CD4-positive, alpha-beta T cell treated with Interleukin-6 at 100 ng/mL for 8 hours (primary cell): ENCODE measurements at regions not wholly inside any gene's neighbourhood (a gene's known extent, or its start where the extent isn't known, plus 50 kb on each side); places are given as distances from the start of the nearest gene placed in this dataset.
"Not testable (repeated sequence)": the region's sequence is repeated elsewhere in the genome, so short reads cannot be mapped to it uniquely, and the experiment has no call there.

Source experiments
- DNase-seq: peaks from one replicate; pipeline ENCODE4 v3.0.0-alpha.2; 2020; ENCODE audit warnings: mixed read lengths, low spot score

DNA sequence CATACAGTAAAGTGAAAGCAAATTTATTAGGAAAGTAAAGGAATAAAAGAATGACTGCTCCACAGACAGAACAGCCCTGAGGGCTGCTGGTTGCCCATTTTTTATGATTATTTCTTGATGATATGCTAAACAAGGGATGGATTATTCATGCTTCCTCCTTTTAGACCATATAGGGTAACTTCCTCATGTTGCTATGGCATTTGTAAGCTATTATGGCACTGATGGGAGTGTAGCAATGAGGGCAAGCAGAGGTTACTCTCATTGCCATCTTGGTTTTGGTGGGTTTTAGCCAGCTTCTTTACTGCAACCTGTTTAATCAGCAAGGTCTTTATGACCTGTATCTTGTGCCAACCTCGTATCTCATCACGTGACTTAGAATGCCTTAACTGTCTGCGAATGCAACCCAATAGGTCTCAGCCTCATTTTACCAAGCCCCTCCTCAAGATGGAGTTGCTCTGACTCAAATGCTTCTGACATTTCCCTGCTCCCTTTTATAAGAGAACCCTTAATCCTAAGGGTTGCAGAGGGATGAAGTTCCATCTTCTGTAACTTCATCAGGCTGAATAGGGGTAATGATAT, 280.1 kb upstream of the RGS17 start:
- no peak for DNase-seq

DNA sequence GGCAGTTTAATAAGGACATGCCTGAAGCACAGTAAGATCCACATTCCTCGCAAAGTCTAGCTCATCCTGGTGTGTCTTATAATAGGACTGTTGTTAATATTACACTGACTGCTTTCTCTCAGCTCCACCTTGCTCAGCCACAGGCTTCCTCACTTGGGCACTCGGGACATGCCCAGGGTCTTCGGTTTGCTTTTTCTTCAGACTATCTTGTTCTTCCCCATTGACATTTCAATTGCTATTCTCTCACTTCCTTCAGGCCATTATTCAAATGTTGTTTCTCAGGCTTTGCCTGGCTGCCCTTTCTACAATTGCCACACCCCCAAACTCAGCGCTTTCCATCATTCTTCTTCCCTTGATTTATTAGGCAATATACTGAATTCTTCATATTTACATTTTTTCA, 274.8 kb upstream of the RGS17 start:
- no peak for DNase-seq

DNA sequence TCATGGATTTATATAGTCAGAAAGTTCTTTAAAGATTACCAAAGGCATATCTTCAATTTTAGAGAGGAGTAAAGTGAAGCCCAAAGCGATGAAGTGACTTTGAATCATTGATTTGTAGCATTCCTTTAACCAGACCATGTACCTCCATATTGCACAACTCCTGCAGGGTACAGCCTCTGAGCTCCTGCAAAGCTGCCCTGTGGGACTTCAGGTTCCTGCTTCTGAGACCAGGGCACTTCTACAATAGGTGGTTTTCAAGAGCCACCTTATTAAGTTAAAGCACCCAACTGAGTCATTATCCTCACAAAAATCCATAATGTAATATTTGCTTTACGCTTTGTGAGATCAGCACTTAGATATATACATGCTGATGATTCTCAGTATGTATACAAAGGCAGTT, 270.7 kb upstream of the RGS17 start:
- DNase-seq = no peak

DNA sequence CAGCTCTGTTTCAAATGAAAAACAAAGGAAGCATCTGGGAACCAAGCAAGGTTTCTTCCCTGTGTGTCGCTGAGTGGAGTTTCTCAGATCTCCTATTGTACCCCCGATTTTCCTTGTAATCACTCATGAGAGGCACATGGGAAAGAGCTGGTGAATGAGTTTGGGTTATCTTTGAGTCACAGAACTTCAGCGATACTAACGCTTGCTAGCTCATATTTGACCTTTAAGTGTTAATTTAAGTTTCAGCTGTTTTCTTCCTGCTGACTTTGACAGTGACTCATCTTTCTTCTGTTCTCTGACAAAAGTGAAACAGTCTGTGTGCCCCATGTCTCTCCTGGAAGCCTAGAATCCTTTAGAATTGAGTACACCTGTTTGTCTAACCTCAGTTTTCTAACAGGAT, 261.1 kb upstream of the RGS17 start:
- DNase-seq = no peak

DNA sequence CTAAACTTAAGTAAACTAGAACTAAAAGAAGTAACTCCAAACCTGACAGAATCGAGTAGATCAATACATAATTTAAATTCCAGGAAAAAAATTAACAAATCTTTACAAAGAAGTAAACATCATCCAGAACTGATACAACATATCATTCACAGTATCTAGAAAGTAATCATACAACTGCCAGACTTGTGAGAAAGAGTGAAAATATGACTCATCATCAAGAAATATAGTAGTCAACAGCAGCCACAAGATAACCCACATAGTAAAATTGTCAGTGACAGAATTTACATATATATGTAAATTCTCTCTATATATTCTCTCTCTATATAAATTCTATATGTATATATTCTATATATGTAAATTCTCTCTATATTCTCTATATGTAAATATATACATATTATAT, 242.8 kb upstream of the RGS17 start:
- no peak for DNase-seq

DNA sequence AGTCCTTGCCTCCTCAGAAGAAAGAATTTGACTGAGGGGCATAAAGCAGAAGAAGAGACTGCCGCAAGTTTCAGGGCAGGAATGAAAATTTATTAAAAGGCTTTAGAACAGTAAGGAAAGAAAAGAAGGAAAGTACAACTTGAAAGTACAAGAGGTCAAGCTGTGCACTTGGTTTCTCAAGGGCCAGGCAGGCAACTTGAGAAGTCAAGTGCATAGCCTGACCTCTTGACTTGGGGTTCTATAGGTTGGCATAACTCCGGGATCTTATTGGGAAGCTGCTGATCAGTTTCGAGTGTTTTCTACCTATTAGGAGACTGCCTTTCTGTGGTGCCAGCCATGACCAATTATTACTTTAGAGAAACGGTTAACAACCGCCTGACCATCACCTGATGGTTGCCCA, 237.0 kb upstream of the RGS17 start:
- no peak for DNase-seq

DNA sequence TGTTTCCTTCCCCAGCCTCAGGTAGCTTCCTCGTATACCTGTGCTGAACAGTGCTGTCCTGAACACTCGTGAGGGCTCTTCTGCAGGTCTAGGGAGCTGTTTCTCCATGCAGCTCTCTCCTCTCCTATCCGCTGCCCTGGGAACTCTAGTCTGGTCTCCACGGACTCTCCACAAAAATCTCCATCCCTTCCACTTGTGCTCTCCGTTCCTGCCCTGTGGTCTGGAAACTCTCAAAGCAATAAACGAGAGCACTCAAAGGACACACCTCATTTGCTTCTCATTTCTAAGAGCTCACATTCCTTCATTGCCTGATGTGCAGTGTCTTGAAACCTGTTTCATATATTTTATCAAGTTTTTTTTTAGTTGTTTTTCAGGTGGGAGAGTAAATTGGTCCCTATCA, 235.9 kb upstream of the RGS17 start:
- DNase-seq = no peak

DNA sequence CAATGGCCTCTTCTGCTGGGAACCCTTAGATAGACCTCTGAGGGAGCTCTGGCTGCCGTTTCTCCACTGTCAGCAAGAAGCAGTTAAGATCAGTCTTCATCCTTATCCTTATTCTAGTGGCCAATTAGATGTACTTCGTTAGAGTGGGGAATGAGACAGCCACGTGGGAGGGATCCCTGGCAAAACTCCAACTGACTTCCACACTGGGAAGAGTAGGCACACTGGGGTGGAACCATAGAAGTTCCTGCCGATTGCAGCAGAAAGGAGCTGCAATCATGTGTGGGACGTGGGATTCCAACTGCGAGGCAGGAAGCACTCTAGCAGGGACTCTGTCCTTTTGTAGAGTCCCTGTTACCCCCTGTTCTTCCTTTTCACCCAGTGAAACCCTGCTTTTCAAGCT, 226.3 kb upstream of the RGS17 start:
- no peak for DNase-seq

DNA sequence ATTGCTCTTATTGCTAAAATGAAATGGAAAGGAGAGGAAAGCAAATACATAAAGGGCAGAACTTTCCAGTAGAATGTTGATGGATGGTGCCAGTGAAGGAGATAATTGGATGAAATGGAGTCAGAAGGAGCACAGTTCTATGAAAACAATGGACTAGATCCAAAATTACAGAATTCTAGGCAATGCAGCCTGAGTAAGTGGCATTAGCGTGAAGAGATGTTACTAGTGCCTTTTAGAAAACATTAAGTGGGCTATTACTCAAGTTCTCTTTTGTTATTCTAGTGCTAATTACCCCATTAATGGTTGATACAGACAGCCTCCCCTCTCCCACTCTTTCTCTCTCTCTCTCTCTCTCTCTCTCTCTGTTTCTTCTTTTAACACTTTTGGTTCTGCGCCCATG, 209.5 kb upstream of the RGS17 start:
- DNase-seq = no peak

DNA sequence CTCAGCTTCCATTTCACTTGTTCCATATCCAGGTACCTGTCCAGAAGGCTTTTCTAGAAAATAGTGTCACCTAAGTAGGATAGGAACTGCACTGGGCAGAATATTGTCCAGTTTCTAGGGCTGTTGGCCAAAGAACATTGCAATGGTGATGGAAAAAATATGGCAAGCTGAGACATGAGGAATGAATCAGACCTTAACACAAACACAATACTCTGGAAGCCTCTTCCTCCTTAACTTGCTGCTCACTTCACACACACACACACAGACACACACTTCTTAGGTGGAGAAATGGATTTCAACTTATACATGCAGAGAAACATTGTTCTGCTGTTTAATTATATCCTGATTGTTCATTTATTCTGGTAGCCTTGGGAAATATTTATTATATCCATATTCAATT, 203.0 kb upstream of the RGS17 start:
- DNase-seq = no peak

DNA sequence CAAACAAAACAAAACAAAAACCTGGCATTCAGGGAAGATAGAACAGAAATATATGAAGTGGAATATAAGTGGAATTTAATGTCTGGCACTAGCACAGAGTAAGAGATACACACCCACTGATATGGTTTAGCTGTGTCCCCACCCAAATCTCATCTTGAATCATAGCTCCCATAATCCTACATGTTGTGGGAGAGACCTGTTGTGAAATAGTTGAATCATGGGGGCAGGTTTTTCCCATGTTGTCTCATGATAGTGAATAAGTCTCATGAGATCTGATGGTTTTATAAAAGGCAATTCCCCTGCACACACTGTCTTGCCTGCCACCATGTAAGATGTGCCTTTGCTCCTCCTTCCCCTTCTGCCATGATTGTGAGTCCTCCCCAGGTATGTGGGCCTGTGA, 200.1 kb upstream of the RGS17 start:
- not testable (repeated sequence) for DNase-seq

DNA sequence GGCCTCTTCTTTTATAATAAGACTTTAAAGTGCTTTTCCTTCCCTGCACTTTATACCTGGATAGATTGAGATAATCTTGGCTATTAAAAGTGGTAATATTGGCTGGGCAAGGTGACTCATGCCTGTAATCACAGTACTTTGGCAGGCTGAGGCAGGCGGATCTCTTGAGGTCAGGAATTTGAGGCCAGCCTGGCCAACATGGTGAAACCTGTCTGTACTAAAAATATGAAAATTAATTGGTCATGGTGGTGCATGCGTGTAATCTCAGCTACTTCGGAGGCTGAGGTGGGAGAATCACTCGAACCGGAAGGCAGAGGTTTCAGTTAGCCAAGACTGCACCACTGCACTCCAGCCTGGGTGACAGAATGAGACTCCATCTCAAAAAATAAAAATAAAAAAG, 197.1 kb upstream of the RGS17 start:
- no peak for DNase-seq

DNA sequence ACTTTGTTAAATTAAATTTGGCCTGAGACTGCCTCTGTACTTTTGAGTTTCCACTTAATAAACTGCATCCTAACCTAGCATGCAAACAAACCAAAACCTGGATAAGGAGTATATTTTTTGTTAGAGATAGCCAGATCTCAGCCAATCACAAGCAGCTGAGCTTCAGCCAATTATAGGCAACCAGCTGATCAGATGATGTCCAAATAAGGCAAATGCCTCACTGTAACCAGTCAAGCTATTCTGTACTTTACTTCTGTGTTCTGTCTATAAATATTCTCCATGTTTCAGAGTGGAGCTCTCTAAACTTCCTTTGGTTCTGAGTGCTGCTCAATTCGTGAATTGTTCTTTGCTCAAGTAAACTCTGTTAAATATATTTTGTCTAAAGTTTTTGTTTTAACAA, 194.6 kb upstream of the RGS17 start:
- DNase-seq = no peak

DNA sequence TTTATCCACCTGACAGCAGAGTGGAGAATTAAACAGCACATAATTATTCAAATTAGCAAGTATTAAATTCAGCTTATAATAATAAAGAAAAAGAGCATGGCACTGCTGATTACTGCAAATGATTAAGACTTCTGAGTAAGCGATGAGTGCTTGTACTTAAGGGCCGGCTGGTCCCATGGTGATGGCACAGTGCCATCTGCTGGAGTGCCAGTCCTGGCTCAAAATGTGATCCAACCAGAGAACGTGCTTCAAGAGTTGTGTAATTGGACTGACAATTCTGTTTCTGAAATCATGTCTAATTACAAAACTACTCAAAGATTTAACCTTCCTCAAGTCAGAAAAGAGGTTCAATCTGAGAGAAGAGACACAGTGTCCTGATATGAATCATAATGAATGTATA, 181.6 kb upstream of the RGS17 start:
- no peak for DNase-seq

DNA sequence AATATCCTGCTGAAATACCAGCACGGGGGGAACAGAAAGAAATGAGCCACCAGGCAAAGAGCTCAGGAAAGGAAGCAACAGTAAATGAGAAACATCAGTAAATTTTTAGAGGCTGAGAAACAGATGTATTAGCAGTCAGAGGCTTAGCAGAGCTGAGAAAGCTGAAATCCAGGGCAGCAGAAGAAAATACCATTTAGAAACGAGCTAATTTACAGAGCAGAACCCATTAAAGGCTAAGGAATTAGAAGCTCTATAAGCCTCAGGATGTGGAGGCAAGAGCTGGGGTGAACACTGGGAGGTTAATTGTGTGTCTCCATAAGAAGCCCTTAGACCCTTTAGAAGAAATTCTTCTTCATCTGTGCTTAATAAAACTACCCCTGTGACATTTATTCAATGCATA, 178.6 kb upstream of the RGS17 start:
- DNase-seq = no peak

DNA sequence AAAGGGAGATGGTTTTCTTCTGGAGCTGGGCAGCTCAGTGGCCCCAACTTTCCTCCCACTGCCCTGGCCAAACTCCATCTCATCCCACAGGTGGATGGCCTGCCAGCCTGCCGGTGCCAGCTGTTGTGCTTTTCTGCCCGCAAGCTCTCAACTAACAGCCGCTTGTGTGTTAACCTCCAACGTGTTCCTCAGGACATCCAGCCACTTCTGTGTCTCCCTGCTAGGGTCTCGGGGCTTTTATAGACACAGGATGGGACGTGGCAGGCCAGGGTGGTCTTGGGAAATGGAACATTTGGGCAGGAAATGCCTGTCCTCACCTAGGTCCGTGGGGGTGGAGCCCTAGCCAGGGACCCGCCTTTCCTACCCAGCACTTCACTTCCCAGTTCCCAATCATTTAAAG, 171.1 kb upstream of the RGS17 start:
- no peak for DNase-seq

DNA sequence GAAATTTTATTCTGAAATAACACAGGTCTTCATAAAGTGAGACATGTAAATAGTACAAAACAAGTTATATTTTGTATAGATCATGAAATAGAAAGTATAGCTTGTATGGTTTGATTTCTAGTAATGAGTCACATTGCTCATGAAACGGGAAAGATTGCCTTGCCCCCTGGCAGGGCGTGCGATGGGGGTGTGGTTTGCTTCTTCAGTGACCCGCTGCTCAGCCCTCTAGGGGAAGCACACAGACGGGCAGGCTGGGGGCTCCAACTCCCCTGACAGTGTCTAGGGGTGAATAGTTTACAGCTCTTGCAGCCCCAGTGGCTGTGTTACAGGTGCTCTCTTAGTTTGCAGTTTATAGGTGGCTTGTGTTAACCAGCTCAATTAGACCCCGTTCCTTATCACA, 170.5 kb upstream of the RGS17 start:
- DNase-seq = no peak

DNA sequence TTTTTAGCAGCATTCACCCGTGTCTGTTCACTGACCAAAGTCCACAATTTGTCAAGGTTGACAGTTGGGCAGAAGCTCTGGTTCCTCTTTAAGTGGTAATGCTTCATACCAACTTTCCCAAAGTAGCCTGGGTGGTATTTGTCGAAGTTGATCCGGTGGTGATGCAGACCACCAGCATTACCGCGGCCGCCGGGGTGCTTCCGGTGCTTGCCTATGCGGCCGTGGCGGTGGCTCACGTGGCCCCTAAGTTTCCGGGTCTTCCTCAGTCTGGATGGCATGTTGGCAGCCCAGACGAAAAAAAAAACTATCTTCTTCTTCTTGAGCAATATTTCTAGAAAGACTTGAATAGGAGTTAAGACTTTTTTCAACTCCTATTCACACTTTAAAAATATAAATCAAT, 151.4 kb upstream of the RGS17 start:
- DNase-seq = not testable (repeated sequence)

DNA sequence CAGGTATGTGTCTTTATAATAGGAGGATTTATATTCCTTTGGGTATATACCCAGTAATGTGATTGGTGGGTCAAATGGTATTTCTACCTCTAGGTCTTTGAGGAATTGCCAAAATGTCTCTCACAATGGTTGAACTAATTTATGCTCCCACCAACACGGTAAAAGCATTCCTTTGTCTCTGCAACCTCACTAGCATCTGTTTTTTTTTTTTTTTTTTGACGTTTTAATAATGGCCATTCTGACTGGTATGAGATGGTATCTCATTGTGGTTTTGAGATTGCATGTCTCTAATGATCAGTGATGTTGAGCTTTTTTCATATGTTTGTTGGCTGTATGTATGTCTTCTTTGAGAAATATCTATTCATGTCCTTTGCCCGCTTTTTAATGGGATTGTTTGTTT, 144.9 kb upstream of the RGS17 start:
- DNase-seq = no peak

DNA sequence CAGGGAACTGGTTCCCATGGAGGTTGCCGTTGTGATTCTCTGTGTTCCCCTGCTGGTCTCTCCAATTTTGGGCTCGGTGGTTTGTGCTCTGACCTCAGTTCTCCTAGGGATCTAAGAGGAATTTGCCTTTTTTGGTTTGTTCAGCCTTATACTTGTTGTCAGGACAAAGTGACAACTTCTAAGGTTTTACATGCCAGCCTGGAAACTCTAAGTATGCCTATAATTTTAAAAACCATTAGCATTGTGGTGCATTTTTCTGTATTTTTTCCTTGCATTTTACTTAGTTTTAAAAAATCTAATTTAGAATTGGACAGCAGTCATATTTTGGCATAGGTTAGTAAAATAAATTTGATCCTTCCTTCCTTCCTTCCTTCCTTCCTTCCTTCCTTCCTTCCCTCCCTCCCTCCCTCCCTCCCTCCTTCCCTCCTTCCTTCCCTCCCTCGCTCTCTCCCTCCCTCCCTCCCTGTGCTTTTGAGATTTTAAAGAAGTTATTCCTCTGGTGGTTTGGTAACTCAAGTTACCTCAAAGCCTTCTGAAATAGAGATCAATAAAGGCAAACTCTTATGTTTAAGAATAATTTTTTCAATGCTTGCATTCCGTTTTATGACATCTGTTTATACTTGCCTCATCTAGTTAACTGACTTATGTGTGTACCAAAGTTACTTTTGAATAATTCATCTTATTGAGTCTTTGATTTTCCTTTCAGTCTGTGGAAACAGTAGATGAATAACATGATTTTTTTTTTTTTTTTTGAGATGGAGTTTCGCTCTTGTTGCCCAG, 141.3 kb upstream of the RGS17 start:
- DNase-seq = no peak

DNA sequence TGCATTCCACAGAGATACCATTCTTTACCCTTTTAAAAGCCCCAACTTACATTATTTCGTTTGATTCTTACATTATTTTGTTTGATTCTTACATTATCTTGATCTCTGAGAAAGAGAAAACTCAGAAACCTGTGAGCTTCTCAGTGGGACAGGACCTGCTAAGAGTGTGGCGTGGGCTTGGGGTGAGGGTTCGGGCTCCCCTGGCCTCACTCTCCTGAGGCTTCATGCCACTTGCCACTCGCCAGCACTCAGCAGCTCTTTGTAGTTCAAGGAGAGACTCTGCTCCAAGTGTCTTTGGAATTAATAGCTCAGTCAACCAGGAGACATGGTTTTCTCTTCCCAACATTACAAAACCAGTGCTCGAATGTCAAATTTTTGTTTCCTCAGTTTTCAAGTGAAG, 132.4 kb upstream of the RGS17 start:
- DNase-seq = no peak

DNA sequence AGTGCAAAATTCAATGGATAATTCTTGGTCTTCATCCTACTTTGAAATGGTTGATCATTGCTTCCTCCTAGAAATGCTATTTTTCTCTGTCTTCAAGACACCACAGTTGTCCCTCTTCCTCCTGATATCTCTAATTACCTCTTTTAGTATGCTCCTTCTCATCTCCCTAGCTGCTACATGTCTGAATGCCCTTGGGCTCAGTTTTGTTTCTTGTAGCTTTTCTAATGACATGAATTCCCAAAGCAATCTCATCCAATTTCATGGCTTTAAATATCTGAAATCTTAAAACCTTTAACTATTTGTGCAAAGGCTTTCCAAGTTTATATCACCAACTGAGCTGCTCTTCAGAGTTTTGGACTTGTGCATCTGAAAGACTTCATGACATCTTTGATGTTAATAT, 120.2 kb upstream of the RGS17 start:
- DNase-seq = no peak

DNA sequence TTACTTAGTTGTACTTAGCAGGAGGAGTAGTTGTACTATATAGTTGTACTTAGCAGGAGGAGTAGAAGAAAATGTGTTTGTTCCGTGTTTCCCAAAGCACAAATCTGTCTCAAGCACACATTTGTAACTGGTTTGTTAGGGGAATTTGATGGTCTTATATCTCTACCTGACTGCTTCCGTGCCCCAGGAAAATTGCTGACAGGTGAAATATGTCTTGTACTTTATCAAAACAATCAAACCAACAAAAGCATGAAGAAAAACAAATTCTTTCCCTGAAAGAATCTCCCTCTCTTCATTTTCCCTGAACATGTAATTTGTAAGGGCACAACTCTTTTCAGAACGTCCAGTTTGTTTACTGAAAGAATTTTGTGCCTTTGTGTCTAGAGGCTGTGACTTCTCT, 106.6 kb upstream of the RGS17 start:
- DNase-seq = no peak

DNA sequence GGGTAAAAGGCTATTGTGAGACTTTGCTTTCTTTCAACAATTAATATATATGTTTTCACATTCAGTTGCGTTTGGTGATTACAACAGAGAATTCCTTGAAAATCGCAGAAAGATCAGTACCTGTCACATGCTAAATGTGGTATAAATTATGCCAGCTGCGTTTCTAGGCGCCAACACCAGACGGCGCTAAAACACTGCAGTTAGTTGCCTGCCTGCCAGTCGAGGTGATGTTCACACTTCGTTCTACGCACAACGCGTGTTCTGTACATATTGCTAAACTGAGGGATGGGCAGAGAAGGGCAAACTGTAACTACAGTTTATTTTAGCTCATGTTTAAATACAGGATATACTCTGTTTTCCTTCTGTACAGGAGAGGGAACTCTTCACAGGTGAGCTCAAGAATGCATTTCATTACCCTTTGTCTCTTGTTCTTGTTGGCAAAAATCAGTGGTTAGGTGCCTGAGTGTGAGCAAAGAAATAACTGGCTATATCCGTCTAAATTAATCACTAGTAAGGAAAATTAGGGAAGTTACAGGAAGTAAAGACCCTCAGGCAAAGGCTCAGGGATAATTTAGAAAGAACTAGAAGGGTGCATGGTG, 100.1 kb upstream of the RGS17 start:
- DNase-seq = no peak
